ENCODE measurements at regions not wholly inside any gene's neighbourhood (a gene's known extent, or its start where the extent isn't known, plus 50 kb on each side); places are given as distances from the start of the nearest gene placed in this dataset.

DNA sequence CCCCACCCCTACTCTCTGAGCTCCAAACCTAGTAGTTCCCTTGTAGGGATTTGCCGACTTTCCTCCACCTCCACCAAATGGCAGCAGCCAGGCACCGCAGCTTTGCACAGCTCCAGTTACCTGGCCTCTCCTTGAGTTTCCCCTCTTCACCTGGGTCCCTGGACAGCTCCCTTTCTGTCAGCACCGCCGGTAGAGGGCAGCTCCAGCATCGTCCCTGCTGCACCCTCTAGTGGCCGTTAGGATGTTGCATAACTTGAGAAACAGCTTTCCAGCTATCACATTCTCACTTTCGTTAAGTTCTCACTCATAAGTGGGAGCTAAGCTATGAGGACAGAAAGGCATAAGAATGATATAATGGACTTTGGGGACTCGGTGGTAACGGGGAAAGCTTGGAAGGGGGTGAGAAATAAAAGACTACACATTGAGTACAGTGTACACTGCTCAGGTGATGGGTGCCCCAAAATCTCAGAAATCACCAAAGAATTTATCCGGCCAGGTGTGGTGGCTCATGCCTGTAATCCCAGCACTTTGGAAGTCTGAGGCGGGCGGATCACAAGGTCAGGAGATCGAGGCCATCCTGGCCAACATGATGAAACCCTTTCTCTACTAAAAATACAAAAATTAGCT is 60.4 kb upstream of the OLFM4 start:
- TF ChIP-seq YY1 (IDR thresholded peaks at IDR 0.05; ENCODE audit: borderline replicate concordance in 1 of 3, control insufficient read depth in 1 of 3, extremely low read depth in 1 of 3, insufficient read depth in 3 of 3, insufficient read length in 1 of 3, insufficient replicate concordance in 2 of 3, low read depth in 1 of 3, low read length in 2 of 3), result no peak
- no peak for TF ChIP-seq GTF2F1 (IDR thresholded peaks at IDR 0.05; ENCODE audit: low read depth, low read length)
- TF ChIP-seq, protein P1, sequence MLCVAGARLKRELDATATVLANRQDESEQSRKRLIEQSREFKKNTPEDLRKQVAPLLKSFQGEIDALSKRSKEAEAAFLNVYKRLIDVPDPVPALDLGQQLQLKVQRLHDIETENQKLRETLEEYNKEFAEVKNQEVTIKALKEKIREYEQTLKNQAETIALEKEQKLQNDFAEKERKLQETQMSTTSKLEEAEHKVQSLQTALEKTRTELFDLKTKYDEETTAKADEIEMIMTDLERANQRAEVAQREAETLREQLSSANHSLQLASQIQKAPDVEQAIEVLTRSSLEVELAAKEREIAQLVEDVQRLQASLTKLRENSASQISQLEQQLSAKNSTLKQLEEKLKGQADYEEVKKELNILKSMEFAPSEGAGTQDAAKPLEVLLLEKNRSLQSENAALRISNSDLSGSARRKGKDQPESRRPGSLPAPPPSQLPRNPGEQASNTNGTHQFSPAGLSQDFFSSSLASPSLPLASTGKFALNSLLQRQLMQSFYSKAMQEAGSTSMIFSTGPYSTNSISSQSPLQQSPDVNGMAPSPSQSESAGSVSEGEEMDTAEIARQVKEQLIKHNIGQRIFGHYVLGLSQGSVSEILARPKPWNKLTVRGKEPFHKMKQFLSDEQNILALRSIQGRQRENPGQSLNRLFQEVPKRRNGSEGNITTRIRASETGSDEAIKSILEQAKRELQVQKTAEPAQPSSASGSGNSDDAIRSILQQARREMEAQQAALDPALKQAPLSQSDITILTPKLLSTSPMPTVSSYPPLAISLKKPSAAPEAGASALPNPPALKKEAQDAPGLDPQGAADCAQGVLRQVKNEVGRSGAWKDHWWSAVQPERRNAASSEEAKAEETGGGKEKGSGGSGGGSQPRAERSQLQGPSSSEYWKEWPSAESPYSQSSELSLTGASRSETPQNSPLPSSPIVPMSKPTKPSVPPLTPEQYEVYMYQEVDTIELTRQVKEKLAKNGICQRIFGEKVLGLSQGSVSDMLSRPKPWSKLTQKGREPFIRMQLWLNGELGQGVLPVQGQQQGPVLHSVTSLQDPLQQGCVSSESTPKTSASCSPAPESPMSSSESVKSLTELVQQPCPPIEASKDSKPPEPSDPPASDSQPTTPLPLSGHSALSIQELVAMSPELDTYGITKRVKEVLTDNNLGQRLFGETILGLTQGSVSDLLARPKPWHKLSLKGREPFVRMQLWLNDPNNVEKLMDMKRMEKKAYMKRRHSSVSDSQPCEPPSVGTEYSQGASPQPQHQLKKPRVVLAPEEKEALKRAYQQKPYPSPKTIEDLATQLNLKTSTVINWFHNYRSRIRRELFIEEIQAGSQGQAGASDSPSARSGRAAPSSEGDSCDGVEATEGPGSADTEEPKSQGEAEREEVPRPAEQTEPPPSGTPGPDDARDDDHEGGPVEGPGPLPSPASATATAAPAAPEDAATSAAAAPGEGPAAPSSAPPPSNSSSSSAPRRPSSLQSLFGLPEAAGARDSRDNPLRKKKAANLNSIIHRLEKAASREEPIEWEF (CRISPR knock-in tag; IDR thresholded peaks at IDR 0.05), result no peak
- TF ChIP-seq FOXA1 (IDR thresholded peaks at IDR 0.05; ENCODE audit: borderline replicate concordance), result no peak
- TF ChIP-seq SMC3 (conservative IDR thresholded peaks at IDR 0.05; ENCODE audit: insufficient read depth, low read depth, low read length), result peak; percentile 76
- TF ChIP-seq ZBED1 (IDR thresholded peaks at IDR 0.05), result no peak
- TF ChIP-seq FOXK2 (conservative IDR thresholded peaks at IDR 0.05 in 1 of 2, IDR thresholded peaks at IDR 0.05 in 1 of 2; ENCODE audit: low read depth in 2 of 2), result no peak
- no peak for TF ChIP-seq ZNF23 (CRISPR knock-in tag; IDR thresholded peaks at IDR 0.05)
- TF ChIP-seq SLC30A9 (CRISPR knock-in tag; IDR thresholded peaks at IDR 0.05), result no peak
- TF ChIP-seq, protein P2, sequence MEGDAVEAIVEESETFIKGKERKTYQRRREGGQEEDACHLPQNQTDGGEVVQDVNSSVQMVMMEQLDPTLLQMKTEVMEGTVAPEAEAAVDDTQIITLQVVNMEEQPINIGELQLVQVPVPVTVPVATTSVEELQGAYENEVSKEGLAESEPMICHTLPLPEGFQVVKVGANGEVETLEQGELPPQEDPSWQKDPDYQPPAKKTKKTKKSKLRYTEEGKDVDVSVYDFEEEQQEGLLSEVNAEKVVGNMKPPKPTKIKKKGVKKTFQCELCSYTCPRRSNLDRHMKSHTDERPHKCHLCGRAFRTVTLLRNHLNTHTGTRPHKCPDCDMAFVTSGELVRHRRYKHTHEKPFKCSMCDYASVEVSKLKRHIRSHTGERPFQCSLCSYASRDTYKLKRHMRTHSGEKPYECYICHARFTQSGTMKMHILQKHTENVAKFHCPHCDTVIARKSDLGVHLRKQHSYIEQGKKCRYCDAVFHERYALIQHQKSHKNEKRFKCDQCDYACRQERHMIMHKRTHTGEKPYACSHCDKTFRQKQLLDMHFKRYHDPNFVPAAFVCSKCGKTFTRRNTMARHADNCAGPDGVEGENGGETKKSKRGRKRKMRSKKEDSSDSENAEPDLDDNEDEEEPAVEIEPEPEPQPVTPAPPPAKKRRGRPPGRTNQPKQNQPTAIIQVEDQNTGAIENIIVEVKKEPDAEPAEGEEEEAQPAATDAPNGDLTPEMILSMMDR (IDR thresholded peaks at IDR 0.05 in 2 of 3, conservative IDR thresholded peaks at IDR 0.05 in 1 of 3; ENCODE audit: insufficient read depth in 2 of 3, low read depth in 1 of 3, low read length in 3 of 3), result peak; percentile 95 to 99 (median 99)
- TF ChIP-seq ZFX (CRISPR knock-in tag; IDR thresholded peaks at IDR 0.05), result no peak
